Stimulated activated CD4-positive, alpha-beta T cell treated with anti-CD3 and anti-CD28 coated beads, Interleukin-4, amount 100 ng/mL, for 1 hour (primary cell): ENCODE measurements at regions not wholly inside any gene's neighbourhood (a gene's known extent, or its start where the extent isn't known, plus 50 kb on each side); places are given as distances from the start of the nearest gene placed in this dataset.
"Not testable (repeated sequence)": the region's sequence is repeated elsewhere in the genome, so short reads cannot be mapped to it uniquely, and the experiment has no call there.

Experiments
- DNase-seq: peaks from one replicate; pipeline ENCODE4 v3.0.0-alpha.2; 2020

DNA sequence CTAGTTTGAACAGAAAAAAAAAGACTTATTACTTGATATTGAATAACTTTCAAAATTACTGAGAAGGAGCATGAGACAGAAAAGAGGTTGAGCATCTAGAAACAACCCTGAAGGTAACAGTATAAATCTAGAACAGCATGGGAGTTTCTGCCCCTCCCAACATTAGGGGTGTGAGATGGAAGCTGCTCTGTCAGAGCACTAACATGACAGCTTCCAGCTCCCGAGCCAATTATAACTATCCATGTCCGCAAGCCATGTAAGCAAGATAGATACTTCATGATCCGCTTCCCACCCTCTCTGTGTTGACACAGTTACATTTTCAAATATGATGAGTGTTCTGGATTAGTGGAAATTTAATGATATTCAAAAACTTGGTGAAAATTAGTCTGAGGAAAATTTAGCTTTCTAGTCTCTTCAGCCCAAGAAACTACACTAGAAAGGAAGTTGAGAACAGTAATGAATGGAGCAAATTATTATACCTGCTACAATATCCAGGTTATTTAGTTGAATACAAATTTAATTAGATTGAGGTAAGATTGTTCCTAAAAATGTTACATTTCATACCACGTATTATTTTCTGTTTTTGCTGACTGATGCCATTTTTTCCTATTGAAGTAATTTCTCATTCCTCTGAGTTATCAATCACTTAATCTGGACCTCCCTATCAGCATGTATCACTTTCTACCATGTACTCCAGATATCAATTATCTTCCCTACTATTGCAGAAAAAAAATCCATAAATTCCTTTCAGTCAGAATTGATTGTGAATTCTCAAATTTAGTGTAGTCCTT, 129.3 kb upstream of the SLIT2 start:
- no peak for DNase-seq

DNA sequence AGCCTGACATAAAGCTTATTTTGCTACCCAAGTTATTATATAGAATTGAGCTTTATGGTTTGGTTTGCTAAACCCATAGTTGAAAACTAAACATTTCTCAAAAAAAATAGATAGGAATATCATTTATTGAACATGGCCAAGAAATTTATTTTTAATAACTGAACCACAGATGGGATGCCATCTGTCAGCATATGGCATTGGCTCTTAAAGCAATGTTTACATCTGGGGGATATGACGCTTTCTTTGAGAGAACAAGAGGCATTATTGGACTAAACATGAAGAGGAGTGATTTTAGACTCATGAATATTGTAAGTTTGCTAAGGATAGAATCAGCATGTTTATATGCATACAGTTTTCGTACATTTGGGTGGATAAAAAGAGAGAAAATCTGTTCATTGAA, 132.6 kb upstream of the SLIT2 start:
- no peak for DNase-seq

DNA sequence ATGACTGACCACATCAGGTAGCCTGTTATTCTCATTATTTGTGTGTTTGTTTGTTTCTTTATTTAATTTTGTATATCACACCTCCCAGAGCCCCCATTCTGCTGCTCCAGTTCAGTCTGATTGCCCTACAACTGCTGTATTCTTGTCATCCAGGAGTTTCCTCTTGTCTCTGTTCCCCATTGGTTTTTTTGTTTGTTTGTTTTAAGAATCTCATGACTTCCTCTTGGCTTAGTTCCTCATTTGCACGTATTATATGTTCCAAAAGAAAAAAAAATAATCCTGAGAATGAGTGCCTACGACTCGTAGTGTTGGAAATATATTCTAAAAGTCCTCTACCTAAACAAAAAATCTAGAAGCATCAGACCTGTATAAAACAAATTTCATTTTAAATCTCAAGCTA, 142.3 kb upstream of the SLIT2 start:
- DNase-seq, result no peak

DNA sequence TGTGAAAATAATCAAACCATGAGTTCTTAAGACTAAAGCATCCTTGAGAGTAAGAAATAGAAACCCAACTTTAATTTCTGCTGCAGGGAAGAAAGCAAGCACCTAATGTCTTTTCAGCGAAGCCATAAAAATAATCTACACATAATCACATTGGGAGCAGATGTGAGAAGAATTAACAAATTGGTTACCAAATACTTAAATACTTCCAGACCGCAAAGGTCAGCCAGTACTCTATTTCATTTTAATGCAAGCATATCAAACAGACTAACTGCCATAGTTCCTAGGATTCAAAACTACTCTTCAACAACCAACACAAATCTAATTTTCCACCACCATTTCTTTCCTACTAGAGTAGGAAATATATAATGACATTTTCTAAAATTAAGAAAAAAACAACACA, 144.8 kb upstream of the SLIT2 start:
- DNase-seq, result no peak

DNA sequence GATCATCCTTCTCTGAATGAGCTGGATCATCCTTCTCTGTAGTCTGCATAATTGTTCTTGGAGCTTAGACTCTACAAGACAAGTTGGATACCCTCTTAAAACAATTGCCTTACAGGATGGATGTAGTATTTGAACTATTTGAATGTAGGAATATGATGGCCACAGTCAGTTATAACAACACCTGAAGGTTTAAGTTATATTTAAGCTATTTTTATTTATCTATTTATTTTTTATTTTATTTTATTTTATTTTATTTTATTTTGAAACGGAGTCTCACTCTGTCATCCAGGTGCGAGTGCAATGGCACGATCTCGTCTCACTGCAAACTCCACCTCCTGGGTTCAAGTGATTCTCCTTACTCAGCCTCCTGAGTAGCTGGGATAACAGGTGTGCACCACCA, 149.9 kb upstream of the SLIT2 start:
- no peak for DNase-seq

DNA sequence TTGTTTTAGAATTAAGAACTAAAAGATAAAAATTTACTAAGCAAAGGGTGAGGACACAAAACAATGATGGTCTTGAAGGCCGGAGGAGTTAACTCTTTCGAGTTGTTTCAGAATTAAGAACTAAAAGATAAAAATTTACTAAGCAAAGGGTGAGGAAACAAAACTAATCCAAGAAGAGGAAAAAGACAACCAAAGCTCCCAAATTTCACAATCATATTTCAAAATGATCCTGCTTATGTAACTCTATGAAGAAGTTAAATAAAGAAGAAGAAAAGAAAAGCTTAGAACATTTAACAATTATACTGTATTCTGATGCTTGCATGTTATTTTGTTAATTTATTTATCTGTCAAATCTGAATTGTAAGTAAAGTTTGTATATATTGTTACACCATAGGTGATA, 154.8 kb upstream of the SLIT2 start:
- DNase-seq, result no peak

DNA sequence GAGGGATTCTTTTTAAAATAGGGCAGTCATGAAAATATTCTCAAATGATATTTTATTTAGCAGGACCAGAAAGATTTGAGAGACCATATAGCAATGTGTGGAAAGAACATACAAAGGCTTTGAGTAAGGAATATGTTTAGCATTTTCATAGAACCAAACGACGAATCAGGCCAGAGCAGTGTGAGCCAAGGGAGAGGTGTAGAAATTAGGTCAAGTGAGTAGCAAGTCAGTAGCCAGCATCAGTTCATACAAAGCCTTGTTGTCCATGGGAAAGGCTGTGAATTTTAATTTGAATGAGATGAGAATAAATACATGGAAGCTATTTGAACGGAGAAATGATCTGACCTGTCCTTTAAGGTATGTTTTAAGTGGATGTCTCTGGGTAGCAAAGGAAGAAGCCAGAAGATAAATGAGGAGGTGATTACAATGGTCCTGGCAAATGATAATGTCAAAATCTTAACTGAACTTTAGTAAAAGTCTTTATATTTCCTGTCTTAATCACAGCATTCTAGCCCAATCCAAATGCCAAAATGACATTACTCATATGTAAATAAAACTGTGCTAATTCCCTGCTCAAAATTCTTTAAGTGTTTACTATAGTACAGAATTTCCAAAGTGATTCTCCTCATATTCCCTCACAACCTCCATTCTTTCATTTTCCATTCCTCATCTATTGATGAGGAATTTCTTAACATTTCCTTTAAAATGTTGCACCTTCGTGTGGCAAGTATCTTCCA, 155.7 kb upstream of the SLIT2 start:
- DNase-seq, result no peak

DNA sequence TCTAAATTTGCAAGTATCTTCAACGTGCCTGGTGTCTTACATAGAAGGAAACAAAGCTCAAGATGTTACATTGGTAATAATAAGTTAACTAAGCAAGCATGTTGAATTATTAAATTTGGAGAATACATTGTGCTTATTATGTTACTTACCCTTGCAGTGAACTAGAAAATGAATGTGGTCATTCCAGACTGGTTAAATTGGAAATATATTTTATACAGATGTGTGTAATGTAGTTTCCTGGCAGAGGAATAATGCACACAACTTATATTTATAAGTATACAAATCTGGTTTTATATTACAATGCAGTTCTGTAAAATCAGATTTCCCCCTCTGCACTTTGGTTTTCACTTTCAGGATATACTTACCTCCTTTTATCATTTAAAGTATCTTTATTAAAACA, 159.9 kb upstream of the SLIT2 start:
- DNase-seq, result no peak

DNA sequence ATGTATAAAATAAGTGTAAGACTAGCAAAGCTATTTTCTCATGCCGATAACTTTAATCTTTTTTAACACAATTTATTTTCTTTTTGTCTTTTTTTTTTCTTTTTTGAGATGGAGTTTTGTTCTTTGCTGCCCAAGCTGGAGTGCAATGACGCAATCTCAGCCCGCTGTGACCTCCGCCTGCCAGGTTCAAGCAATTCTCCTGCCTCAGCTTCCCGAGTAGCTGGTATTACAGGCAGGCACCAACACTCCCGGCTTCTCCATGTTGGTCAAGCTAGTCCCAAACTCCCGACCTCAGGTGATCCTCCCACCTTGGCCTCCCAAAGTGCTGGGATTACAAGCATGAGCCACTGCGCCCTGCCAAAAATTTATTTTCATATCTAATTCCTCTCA, 164.2 kb upstream of the SLIT2 start:
- no peak for DNase-seq

DNA sequence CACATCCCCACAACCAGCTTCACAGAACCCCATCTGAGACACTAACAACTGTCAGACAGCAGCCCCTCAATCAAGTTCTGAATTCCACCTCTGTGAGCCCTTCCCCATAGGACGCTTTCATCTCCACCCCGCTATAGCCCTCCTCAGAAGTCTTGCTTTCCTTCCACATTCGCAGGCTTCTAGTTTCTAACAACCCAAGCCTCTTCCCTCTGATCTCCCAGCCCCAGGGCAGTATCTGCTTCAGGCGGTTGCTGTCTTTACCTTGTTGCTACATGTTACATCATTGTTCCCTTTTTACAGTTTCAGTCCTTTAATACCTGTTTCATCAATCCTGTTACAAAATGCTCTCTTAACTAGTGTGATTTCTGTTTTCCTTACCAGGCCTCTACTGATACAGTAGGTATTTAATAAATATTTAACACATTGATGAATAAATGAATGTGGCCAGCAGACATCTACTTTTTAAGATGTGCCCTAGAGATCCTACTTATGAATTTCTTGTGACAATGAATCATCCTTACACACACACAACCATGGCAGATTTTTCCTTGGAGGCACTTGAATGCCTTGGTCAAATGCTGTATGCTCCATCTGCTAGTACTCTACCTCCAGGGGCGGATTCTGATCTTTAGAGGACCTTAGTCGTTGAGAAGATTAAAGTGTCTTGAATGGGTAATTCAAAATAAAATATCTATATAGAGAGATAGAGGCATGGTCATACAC, 164.7 kb upstream of the SLIT2 start:
- no peak for DNase-seq

DNA sequence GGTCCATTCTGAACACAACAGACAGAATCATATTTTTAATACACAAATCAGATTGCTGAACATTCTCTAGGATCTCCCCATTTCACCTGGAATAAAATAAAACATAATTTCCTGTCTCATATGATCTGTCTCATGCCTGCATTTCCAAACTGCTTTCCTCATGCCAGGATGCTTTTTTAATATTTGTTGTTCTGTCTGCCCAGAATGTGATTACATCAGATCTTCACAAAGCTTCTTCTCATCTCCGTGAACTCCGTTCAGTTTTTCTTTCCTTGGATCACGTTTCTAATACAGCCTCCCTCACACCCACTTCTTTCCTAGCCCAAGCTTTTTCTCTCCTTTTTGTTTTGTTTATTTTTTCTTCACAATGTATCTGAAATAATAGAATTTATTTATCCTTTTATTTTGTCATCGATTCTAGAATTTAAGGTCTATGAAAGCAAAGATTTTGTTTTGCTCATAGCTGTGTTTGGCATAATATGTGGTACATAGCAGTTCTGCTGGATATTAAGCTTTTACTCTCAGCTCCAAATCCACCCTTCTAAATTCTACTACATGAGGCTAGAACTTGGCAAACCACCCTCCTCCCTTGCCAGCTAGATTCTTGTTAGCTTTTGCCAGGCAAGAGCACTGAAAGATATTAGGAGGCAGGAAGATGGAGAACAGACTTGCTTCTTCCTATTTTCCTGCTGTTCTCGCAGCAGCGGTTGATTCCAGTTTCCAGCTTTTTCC, 165.5 kb upstream of the SLIT2 start:
- DNase-seq, result no peak

DNA sequence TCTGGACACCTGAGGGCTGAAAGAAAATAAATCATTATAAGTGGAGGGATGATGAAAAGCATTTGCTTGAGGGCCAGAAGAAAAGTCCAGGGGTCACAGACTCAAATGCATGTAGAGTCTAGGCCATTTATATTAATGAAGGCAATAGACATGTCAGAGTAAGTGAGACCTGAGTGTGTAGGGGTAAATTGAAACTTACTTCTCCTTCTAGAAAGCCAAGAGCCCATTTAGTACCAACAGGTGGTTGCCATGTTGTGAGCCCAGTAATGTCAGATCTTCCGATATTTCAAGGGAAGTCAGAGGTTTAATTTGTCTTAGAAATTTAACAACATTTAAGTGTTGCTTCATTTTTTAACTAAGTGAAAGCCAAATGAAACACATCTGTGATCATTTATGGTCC, 166.1 kb upstream of the SLIT2 start:
- DNase-seq, result no peak

DNA sequence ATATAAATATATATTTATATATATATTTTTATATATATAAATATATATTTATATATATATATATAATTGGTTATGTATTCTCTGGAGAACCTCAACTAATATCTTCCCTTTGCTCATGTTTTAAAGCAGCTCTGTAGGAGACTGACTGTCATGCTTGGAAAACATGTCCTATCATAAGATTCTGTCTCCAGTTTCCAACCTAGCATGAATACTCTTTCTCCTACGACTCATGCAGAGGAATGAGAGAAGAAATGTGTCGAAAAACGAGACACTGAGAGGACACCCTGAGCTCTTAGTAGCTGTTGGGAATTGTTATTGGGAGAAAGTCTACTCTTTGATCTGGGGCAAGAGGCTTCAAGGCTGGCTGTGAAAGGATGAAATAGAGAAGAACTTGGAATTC, 166.5 kb upstream of the SLIT2 start:
- no peak for DNase-seq

DNA sequence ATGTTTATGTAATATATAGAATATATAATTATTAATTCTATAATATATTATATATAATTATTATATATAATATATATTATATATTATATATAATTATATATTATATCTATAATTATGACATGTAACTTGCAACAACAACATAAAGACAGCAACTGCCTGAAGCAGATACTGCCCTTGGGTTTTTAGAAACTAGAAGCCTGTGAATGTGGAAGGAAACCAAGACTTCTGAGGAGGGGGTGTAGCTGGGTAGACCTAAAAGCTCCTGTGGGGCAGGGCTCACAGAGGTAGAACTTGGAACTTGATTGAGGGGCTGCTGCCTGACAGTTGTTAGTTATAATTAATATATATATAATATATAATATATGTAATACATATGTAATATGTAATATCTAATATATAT, 167.2 kb upstream of the SLIT2 start:
- no peak for DNase-seq

DNA sequence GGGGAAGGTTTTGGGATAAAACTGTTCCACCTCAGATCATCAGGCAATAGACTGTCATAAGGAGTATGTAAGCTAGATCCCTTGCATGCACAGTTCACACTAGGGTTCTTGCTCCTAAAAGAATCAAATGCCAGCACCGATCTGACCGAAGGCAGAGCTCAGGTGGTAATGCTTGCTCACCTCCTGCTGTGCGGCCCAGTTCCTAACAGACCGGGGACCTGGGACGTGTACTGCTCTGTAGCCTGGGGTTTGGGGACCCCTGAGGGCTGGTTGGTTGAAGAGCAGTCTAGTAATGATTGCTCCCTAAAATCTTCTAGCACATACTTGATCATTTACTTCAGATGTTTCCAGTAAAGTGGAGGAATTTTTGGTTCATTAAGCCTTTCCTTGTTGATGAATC, 173.1 kb upstream of the SLIT2 start:
- DNase-seq, result no peak

DNA sequence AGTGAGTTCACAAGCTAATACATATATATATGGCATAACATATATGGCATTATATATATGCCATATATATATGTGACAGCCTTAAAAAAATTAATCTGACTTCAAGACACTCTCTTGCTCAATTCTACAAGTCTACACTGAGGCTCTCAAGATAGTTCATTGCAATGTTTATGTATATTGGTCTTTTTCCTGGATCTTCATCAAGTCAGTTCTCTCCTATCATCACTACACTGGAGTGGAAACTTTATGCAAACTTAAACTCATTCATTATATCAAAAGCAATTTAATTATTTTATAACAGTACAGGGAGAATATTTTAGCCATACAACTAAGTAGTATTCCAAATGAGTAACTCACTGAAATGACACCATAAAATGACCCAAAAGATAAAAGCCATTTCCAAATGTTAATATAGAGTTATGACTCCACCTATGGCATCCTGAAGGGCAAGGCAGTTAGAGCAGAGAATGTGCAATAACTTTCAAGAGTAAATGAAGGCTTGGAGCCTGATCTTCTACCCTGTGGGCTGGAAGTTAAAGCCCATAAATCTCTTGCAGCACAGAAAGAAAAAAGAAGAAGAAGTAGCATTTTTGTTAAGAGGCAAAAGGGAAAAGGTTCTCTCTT, 176.3 kb upstream of the SLIT2 start:
- no peak for DNase-seq

DNA sequence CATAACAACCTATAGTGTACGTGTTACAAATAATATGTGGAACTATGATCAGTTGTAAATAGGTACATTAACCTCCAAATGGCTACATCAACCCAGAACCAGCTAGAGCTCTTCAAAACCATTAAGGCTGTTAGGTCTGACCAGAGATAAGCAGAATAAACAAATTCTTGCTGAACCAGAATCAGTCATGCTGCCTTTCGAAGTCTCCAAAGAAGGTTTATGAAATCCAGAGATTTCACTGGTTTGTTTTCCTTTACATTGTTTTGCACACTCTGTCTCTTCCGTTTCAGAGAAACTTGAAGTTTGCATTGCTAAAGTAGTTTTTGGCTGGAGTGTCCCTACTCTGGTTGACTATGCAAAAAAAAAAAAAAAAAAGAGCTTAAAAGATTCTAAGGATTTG, 177.3 kb upstream of the SLIT2 start:
- DNase-seq, result no peak

DNA sequence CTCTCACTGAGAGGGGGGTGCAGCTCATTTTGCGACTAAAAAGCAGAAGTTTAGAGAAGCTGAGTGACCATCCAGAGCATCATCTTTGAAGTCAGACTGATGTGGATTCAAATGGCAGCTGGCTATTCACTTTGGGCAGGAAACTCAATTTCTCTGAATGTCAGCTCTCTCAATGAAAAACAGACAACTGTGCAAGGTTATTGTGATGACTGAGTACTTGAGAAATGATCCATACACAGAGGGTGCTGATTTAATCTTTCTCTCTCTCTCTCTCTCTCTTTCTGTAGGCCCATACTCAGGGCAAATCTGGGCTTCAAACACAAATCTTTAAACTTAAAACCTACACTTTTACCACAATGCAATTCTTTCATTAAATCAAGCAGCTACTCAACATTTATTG, 185.8 kb upstream of the SLIT2 start:
- DNase-seq, result no peak

DNA sequence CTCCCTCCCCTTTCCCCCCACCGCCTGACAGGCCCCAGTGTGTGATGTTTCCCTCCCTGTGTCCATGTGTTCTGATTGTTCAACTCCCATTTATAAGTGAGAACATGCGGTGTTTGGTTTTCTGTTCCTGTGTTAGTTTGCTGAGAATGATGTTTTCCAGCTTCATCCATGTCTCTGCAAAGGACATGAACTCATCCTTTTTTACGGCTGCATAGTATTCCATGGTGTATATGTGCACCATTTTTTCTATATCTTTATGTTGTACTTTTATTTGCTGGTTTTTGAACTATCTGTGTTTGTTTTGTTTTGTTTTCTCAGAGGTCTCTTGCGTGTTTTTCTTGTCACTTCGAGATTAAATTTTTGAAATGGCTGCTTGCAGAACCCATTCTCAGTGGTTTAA, 188.8 kb upstream of the SLIT2 start:
- not testable (repeated sequence) for DNase-seq

DNA sequence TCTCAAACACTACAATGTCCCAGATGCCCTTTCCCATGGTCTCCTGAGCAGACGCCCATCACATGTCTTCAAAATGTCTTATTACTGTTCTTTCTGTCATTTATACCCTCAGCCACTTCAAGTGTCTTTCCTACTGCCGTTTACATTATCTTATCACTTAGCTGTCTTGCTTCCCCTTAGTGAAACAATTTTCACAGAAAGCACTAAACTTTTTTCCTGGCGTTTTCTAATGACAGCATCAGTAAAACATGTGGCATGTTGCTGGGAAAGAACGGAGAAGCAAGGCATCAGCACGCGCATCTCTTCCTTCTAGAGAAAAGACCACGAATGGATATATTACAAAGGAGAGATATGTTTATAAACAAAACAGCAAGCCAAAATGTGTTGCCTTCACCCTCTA, 189.7 kb upstream of the SLIT2 start:
- no peak for DNase-seq

DNA sequence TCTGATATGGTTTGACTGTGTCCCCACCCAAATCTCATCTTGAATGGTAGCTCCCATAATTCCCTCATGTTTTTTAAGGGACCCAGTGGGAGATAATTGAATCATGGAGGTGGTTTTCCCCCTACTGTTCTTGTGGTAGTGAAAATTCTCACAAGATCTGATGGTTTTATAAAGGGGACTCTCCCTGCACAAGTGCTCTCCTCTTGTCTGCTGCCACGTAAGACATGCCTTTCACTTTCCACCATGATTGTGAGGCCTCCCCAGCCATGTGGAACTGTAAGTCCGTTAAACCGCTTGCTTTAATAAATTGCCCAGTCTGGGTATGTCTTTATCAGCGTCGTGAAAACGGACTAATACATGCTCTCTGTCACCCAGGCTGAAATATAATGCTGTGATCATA, 200.9 kb upstream of the SLIT2 start:
- DNase-seq, result no peak

DNA sequence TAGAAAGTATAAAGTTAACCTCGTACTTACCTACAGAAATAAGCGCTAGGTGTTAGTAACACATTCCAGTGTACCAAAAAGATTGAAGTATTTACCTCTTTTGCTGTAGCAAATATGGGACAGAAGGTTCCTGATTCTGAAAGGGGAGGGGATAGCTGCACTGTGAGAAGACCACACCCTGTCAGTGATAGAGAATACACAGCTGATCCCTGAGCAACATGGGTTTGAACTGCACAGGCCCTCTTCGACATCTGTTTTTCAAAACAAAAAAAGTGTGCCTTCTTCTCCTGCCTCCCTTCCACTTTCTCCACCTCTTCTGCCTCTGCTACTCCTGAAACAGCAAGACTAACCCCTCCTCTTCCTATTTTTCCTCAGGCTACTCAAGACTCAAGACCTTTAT, 201.8 kb upstream of the SLIT2 start:
- DNase-seq, result no peak
